Liver (tissue), 8 donors: ENCODE measurements at regions not wholly inside any gene's neighbourhood (a gene's known extent, or its start where the extent isn't known, plus 50 kb on each side); places are given as distances from the start of the nearest gene placed in this dataset.

Experiments used
- DNase-seq: peaks from one replicate; pipeline ENCODE4 v3.0.0-alpha.2; 2017; ENCODE audit warnings: low spot score
- H3K27ac ChIP-seq, 2 donors: one replicate each; pipeline ENCODE4 v1.7.0; 2013; ENCODE audit warnings: inconsistent platforms in 2 of 2, low read length in 2 of 2, control low read depth in 1 of 2, low read depth in 1 of 2, mild to moderate bottlenecking in 1 of 2
- H3K27me3 ChIP-seq, 4 donors: one replicate each; pipeline versions ENCODE4 v1.6.1 to v1.7.0; 2013; ENCODE audit warnings: low read length in 3 of 4, inconsistent platforms in 1 of 4, mild to moderate bottlenecking in 1 of 4, moderate library complexity in 1 of 4; ENCODE audit not compliant: control insufficient read depth in 4 of 4, insufficient read depth in 4 of 4
- H3K36me3 ChIP-seq, 4 donors: one replicate each; pipeline versions ENCODE4 v1.6.1 to v1.7.0; 2013; ENCODE audit warnings: low read length in 3 of 4, mild to moderate bottlenecking in 3 of 4, low read depth in 1 of 4, moderate library complexity in 1 of 4; ENCODE audit not compliant: control insufficient read depth in 4 of 4, insufficient read depth in 3 of 4
- H3K4me1 ChIP-seq, 4 donors: one replicate each; pipeline versions ENCODE4 v1.6.1 to v1.7.0; 2013; ENCODE audit warnings: low read length in 3 of 4, mild to moderate bottlenecking in 3 of 4, moderate library complexity in 1 of 4; ENCODE audit not compliant: control insufficient read depth in 4 of 4, insufficient read depth in 4 of 4
- H3K4me3 ChIP-seq, 3 donors: one replicate each; pipeline versions ENCODE4 v1.6.1 to v1.7.0; 2013; ENCODE audit warnings: low read length in 3 of 3, control low read depth in 1 of 3, low read depth in 1 of 3, mild to moderate bottlenecking in 1 of 3
- H3K9ac ChIP-seq, 2 donors: one replicate each; pipeline ENCODE4 v1.7.0; 2013; ENCODE audit warnings: low read length in 2 of 2, mild to moderate bottlenecking in 2 of 2, moderate library complexity in 2 of 2, control low read depth in 1 of 2, low read depth in 1 of 2
- H3K9me3 ChIP-seq, 4 donors: one replicate each; pipeline versions ENCODE4 v1.6.1 to v1.7.0; 2013; ENCODE audit warnings: low read length in 3 of 4; ENCODE audit not compliant: control insufficient read depth in 4 of 4
- EGR1 ChIP-seq, 2 donors: IDR thresholded peaks; 2 replicates each; pipeline ENCODE4 v1.6.1; 2016 to 2018; ENCODE audit warnings: antibody characterized with exemption in 2 of 2, low read depth in 2 of 2
- FOXA1 ChIP-seq: IDR thresholded peaks from 2 replicates; pipeline ENCODE4 v1.6.1; 2016; ENCODE audit warnings: antibody characterized with exemption
- FOXA2 ChIP-seq: IDR thresholded peaks from 2 replicates; pipeline ENCODE4 v1.6.1; 2016; ENCODE audit warnings: antibody characterized with exemption
- GABPA ChIP-seq, 2 donors: IDR thresholded peaks in 1 of 2; conservative IDR thresholded peaks in 1 of 2; 2 replicates each; pipeline ENCODE4 v1.6.1; 2016; ENCODE audit warnings: antibody characterized with exemption in 2 of 2, mild to moderate bottlenecking in 1 of 2, moderate library complexity in 1 of 2
- HNF4A ChIP-seq, 2 donors: conservative IDR thresholded peaks; 2 replicates each; pipeline ENCODE4 v1.6.1; 2016; ENCODE audit warnings: antibody characterized with exemption in 2 of 2, mild to moderate bottlenecking in 2 of 2
- HNF4G ChIP-seq: IDR thresholded peaks from 2 replicates; pipeline ENCODE4 v1.6.1; 2016; ENCODE audit warnings: antibody characterized with exemption
- JUND ChIP-seq, 2 donors: IDR thresholded peaks; 2 replicates each; pipeline ENCODE4 v1.6.1; 2016; ENCODE audit warnings: antibody characterized with exemption in 2 of 2
- NR2F2 ChIP-seq: IDR thresholded peaks from 2 replicates; pipeline ENCODE4 v1.6.1; 2016; ENCODE audit warnings: antibody characterized with exemption
- RAD21 ChIP-seq, 2 donors: IDR thresholded peaks; 2 replicates each; pipeline ENCODE4 v1.6.1; 2016; ENCODE audit warnings: antibody characterized with exemption in 2 of 2, mild to moderate bottlenecking in 2 of 2
- RXRA ChIP-seq, 2 donors: IDR thresholded peaks; 2 replicates each; pipeline ENCODE4 v1.6.1; 2017 to 2018; ENCODE audit warnings: antibody characterized with exemption in 2 of 2, mild to moderate bottlenecking in 1 of 2
- TAF1 ChIP-seq: conservative IDR thresholded peaks from 2 replicates; pipeline ENCODE4 v1.6.1; 2016; ENCODE audit warnings: antibody characterized with exemption, mild to moderate bottlenecking
- YY1 ChIP-seq: IDR thresholded peaks from 2 replicates; pipeline ENCODE4 v1.6.1; 2016; ENCODE audit warnings: antibody characterized with exemption, mild to moderate bottlenecking
- WGBS: extraction: QIAGEN DNeasy Blood & Tissue Kit; methylation state at CpG from one replicate; pipeline ENCODE4 v1.1.7; 2013; 5-methylcytosine and 5-hydroxymethylcytosine counted together
- TF ChIP-seq, protein P1 (sequence below): IDR thresholded peaks from 2 replicates; pipeline ENCODE4 v1.6.1; 2016; ENCODE audit warnings: antibody characterized with exemption
- TF ChIP-seq, protein P2 (sequence below): IDR thresholded peaks from 2 replicates; pipeline ENCODE4 v1.6.1; 2016; ENCODE audit warnings: antibody characterized with exemption
- TF ChIP-seq, protein P3 (sequence below): IDR thresholded peaks from 2 replicates; pipeline ENCODE4 v1.6.1; 2016; ENCODE audit warnings: antibody characterized with exemption, mild to moderate bottlenecking
- TF ChIP-seq, protein P4 (sequence below): IDR thresholded peaks from 2 replicates; pipeline ENCODE4 v1.6.1; 2016; ENCODE audit warnings: antibody characterized with exemption
- TF ChIP-seq, protein P5 (sequence below): fragments of 150-350 bp; IDR thresholded peaks from 2 replicates; pipeline ENCODE4 v1.5.1; 2017; ENCODE audit warnings: improper control_type of control experiment, low read depth, low read length; ENCODE audit not compliant: missing input control
- donor health status: healthy.
- donor health status: healthy.
- donor health status: healthy.
- donor health status: healthy.
- donor health status: healthy.

DNA sequence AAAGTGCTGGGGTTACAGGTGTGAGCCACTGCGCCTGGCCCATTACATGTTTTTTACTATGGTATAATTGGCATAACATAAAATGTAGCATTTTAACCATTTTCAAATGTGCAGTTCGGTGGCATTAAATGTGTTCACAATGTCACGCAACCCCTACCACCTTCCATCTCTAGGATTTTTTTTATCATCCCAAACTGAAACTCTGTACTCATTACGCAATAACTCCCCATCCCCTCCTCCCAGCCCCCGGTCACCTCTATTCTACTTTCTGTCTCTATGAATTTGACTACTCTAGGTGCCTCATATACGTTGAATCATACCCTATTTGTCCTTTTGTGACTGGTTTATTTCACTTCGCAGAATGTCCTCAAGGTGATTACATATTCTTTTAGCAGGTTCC is 233.1 kb upstream of the ARID1B start:
- no peak for DNase-seq
- no peaks in the 10 kb centered on the region for H3K4me1 ChIP-seq
- TF ChIP-seq, protein P1, sequence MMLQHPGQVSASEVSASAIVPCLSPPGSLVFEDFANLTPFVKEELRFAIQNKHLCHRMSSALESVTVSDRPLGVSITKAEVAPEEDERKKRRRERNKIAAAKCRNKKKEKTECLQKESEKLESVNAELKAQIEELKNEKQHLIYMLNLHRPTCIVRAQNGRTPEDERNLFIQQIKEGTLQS = no peak
- TF ChIP-seq JUND (IDR thresholded peaks at IDR 0.05) = no peak
- TF ChIP-seq HNF4G = no peak
- TF ChIP-seq, protein P2, sequence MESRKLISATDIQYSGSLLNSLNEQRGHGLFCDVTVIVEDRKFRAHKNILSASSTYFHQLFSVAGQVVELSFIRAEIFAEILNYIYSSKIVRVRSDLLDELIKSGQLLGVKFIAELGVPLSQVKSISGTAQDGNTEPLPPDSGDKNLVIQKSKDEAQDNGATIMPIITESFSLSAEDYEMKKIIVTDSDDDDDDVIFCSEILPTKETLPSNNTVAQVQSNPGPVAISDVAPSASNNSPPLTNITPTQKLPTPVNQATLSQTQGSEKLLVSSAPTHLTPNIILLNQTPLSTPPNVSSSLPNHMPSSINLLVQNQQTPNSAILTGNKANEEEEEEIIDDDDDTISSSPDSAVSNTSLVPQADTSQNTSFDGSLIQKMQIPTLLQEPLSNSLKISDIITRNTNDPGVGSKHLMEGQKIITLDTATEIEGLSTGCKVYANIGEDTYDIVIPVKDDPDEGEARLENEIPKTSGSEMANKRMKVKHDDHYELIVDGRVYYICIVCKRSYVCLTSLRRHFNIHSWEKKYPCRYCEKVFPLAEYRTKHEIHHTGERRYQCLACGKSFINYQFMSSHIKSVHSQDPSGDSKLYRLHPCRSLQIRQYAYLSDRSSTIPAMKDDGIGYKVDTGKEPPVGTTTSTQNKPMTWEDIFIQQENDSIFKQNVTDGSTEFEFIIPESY = no peak
- TF ChIP-seq RAD21 (IDR thresholded peaks at IDR 0.05) = no peak
- no peak for TF ChIP-seq NR2F2
- no peak for TF ChIP-seq EGR1 (IDR thresholded peaks at IDR 0.05; ENCODE audit: low read depth in 2 of 2)
- no peak for TF ChIP-seq HNF4A (conservative IDR thresholded peaks at IDR 0.05)
- TF ChIP-seq, protein P3, sequence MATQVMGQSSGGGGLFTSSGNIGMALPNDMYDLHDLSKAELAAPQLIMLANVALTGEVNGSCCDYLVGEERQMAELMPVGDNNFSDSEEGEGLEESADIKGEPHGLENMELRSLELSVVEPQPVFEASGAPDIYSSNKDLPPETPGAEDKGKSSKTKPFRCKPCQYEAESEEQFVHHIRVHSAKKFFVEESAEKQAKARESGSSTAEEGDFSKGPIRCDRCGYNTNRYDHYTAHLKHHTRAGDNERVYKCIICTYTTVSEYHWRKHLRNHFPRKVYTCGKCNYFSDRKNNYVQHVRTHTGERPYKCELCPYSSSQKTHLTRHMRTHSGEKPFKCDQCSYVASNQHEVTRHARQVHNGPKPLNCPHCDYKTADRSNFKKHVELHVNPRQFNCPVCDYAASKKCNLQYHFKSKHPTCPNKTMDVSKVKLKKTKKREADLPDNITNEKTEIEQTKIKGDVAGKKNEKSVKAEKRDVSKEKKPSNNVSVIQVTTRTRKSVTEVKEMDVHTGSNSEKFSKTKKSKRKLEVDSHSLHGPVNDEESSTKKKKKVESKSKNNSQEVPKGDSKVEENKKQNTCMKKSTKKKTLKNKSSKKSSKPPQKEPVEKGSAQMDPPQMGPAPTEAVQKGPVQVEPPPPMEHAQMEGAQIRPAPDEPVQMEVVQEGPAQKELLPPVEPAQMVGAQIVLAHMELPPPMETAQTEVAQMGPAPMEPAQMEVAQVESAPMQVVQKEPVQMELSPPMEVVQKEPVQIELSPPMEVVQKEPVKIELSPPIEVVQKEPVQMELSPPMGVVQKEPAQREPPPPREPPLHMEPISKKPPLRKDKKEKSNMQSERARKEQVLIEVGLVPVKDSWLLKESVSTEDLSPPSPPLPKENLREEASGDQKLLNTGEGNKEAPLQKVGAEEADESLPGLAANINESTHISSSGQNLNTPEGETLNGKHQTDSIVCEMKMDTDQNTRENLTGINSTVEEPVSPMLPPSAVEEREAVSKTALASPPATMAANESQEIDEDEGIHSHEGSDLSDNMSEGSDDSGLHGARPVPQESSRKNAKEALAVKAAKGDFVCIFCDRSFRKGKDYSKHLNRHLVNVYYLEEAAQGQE = no peak
- TF ChIP-seq FOXA1 = no peak
- TF ChIP-seq, protein P4, sequence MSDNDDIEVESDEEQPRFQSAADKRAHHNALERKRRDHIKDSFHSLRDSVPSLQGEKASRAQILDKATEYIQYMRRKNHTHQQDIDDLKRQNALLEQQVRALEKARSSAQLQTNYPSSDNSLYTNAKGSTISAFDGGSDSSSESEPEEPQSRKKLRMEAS = no peak
- no peak for TF ChIP-seq RXRA (IDR thresholded peaks at IDR 0.05)
- no peak for TF ChIP-seq FOXA2
- TF ChIP-seq YY1 = no peak
- TF ChIP-seq, protein P5, sequence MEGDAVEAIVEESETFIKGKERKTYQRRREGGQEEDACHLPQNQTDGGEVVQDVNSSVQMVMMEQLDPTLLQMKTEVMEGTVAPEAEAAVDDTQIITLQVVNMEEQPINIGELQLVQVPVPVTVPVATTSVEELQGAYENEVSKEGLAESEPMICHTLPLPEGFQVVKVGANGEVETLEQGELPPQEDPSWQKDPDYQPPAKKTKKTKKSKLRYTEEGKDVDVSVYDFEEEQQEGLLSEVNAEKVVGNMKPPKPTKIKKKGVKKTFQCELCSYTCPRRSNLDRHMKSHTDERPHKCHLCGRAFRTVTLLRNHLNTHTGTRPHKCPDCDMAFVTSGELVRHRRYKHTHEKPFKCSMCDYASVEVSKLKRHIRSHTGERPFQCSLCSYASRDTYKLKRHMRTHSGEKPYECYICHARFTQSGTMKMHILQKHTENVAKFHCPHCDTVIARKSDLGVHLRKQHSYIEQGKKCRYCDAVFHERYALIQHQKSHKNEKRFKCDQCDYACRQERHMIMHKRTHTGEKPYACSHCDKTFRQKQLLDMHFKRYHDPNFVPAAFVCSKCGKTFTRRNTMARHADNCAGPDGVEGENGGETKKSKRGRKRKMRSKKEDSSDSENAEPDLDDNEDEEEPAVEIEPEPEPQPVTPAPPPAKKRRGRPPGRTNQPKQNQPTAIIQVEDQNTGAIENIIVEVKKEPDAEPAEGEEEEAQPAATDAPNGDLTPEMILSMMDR = no peak
- TF ChIP-seq GABPA (IDR thresholded peaks at IDR 0.05 in 1 of 2, conservative IDR thresholded peaks at IDR 0.05 in 1 of 2) = no peak
- no peak for TF ChIP-seq TAF1
- 89% methylated on average over 7 of the region's 7 CpGs for WGBS
- no peak overlapping the region for H3K4me3 ChIP-seq
- no peaks in the 10 kb centered on the region for H3K36me3 ChIP-seq
- no peak overlapping the region for H3K9ac ChIP-seq
- H3K27ac ChIP-seq = no peak overlapping the region
- H3K9me3 ChIP-seq = no peaks in the 10 kb centered on the region
- H3K27me3 ChIP-seq = no peaks in the 10 kb centered on the region

DNA sequence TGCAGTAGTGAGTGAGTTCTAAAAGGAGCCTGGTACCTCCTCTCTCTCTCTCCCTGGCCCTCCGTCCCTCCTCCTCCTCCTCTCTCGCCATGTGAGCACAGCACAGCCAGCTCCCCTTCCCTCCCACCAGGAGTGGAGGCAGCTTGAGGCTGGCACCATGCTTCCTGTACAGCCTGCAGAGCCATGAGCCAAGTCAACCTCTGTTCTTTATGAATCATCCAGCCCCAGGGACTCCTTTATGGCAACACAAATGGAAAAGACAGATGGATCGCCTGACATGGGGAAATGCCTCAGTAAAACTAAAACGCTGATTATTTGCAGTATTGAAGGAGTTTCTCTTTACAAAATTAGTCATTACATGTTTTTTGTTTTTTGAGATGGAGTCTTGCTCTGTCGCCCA is 233.7 kb upstream of the ARID1B start:
- Histone ChIP-seq H3K9me3 (no peaks in the 10 kb centered on the region), H3K9ac (no peak overlapping the region), H3K4me1 (no peaks in the 10 kb centered on the region), H3K27ac (no peak overlapping the region), H3K36me3 (no peaks in the 10 kb centered on the region), H3K27me3 (no peaks in the 10 kb centered on the region), H3K4me3 (no peak overlapping the region)
- WGBS = 90% methylated on average over 5 of the region's 5 CpGs
- no peak for DNase-seq
- TF ChIP-seq, protein P2 = no peak
- TF ChIP-seq RXRA (IDR thresholded peaks at IDR 0.05) = no peak
- TF ChIP-seq, protein P4 = no peak
- TF ChIP-seq, protein P3 = no peak
- no peak for TF ChIP-seq GABPA (IDR thresholded peaks at IDR 0.05 in 1 of 2, conservative IDR thresholded peaks at IDR 0.05 in 1 of 2)
- no peak for TF ChIP-seq HNF4G
- no peak for TF ChIP-seq TAF1
- TF ChIP-seq FOXA1 = no peak
